ELF-1 (cell line): ENCODE measurements at regions not wholly inside any gene's neighbourhood (a gene's known extent, or its start where the extent isn't known, plus 50 kb on each side); places are given as distances from the start of the nearest gene placed in this dataset.

Experiments used
- DNase-seq: peaks from one replicate; pipeline ENCODE4 v3.0.0-alpha.2; 2016; ENCODE audit warnings: low read depth, low spot score

DNA sequence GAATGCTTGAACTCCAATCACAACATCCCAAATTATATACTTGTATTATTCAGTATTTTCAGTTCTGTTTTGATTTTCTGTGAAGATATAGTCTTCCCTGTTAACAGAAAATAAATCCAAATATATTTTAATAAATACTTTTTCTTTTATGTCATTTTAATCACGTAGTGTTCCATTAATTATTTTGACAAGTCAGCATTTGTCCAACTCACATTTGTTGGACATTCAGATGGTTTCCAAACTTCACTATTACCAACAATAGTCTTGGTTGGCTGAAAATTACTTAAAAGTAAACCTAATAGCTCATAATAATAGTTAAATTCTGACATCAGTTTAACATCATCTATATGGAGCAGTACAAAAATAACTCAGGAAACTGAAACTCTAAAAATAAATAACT is 60.7 kb upstream of the SPANXD start:
- no peak for DNase-seq

- no peak for DNase-seq
Observed at GRCh38 chrX:141760761-141761160, 62.2 kb upstream of the SPANXD start.

GRCh38 chrX:141787655-141788054 is 50.5 kb upstream of the MAGEC3 start:
- DNase-seq = peak; percentile 13
